ENCODE measurements at regions not wholly inside any gene's neighbourhood (a gene's known extent, or its start where the extent isn't known, plus 50 kb on each side); places are given as distances from the start of the nearest gene placed in this dataset.

DNA sequence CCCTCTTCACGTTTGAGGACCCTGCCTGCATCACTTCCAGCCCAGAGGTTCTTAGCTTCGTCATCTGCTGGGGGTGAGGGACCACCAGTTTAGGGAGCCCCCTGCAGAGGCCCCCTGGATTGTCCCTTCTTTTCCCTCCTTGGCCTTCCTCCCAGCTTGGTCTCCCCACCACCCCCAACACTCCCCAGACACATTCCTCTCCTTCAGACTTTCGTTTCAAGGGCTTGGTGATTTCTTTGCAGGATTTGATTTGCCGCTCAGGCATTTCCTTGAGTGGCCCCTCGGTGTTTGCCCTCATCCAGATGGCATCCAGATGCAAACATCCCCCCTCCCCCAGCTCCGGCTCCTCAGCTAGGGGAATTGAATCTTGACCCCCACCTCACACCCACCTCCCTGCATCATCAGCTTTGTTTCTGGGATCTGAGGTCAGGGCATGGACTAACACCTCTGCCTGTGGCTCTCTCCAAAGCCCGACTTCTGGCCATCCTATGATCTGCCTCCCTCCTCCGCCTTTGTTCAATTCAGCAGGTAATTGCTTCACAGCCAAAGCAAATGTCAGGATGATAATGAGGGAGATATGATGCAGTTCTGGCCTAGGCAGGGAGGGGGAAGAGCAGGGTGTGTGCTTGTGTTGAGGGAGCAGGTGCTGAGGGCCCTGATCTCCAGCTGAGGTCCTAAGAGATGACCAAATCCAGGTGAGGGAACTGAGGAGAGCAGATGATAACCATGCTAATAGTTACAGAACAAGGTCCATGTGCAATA, 141.5 kb downstream of the VEGFA start (continued):
- 0 out of 2 replicates have a peak, but pooled peaks have one; percentile 41 for TF ChIP-seq ZNF292 (CRISPR knock-in tag; IDR thresholded peaks at IDR 0.05; ENCODE audit: borderline replicate concordance, low read depth)
- no peak for TF ChIP-seq TCF12 (IDR thresholded peaks at IDR 0.05)
- no peak for TF ChIP-seq TCF12 (CRISPR knock-in tag; IDR thresholded peaks at IDR 0.05)
- 0 out of 2 replicates have a peak, but pooled peaks have one; percentile 23 for TF ChIP-seq ZIK1 (CRISPR knock-in tag; IDR thresholded peaks at IDR 0.05; ENCODE audit: borderline replicate concordance, low read depth)
- TF ChIP-seq, protein P1, sequence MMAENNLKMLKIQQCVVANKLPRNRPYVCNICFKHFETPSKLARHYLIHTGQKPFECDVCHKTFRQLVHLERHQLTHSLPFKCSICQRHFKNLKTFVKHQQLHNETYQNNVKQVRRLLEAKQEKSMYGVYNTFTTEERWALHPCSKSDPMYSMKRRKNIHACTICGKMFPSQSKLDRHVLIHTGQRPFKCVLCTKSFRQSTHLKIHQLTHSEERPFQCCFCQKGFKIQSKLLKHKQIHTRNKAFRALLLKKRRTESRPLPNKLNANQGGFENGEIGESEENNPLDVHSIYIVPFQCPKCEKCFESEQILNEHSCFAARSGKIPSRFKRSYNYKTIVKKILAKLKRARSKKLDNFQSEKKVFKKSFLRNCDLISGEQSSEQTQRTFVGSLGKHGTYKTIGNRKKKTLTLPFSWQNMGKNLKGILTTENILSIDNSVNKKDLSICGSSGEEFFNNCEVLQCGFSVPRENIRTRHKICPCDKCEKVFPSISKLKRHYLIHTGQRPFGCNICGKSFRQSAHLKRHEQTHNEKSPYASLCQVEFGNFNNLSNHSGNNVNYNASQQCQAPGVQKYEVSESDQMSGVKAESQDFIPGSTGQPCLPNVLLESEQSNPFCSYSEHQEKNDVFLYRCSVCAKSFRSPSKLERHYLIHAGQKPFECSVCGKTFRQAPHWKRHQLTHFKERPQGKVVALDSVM (CRISPR knock-in tag; IDR thresholded peaks at IDR 0.05) = 0 out of 2 replicates have a peak, but pooled peaks have one; percentile 4
- no peak for TF ChIP-seq ZNF547 (CRISPR knock-in tag; IDR thresholded peaks at IDR 0.05)
- TF ChIP-seq SMC3 (IDR thresholded peaks at IDR 0.05; ENCODE audit: low read length) = peak; percentile 16; the same call in 1 of the 2 replicates
- no peak for TF ChIP-seq STAG1 (CRISPR knock-in tag; IDR thresholded peaks at IDR 0.05)
- peak; percentile 76 for TF ChIP-seq CEBPG (CRISPR knock-in tag; IDR thresholded peaks at IDR 0.05)
- TF ChIP-seq, protein P2, sequence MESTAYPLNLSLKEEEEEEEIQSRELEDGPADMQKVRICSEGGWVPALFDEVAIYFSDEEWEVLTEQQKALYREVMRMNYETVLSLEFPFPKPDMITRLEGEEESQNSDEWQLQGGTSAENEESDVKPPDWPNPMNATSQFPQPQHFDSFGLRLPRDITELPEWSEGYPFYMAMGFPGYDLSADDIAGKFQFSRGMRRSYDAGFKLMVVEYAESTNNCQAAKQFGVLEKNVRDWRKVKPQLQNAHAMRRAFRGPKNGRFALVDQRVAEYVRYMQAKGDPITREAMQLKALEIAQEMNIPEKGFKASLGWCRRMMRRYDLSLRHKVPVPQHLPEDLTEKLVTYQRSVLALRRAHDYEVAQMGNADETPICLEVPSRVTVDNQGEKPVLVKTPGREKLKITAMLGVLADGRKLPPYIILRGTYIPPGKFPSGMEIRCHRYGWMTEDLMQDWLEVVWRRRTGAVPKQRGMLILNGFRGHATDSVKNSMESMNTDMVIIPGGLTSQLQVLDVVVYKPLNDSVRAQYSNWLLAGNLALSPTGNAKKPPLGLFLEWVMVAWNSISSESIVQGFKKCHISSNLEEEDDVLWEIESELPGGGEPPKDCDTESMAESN (CRISPR knock-in tag; conservative IDR thresholded peaks at IDR 0.05) = no peak
- TF ChIP-seq ZNF607 (CRISPR knock-in tag; IDR thresholded peaks at IDR 0.05; ENCODE audit: borderline replicate concordance) = no peak
- TF ChIP-seq, protein P3, sequence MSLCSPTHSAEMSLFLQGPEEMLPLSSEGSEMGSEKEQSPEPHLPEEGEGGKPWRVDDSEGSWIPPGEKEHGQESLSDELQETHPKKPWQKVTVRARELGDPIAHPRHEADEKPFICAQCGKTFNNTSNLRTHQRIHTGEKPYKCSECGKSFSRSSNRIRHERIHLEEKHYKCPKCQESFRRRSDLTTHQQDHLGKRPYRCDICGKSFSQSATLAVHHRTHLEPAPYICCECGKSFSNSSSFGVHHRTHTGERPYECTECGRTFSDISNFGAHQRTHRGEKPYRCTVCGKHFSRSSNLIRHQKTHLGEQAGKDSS (CRISPR knock-in tag; IDR thresholded peaks at IDR 0.05; ENCODE audit: borderline replicate concordance, low read depth) = 0 out of 2 replicates have a peak, but pooled peaks have one; percentile 34
- peak; percentile 49; the same call in 1 of the 2 replicates for TF ChIP-seq ZNF614 (CRISPR knock-in tag; IDR thresholded peaks at IDR 0.05; ENCODE audit: borderline replicate concordance)
- TF ChIP-seq, protein P4, sequence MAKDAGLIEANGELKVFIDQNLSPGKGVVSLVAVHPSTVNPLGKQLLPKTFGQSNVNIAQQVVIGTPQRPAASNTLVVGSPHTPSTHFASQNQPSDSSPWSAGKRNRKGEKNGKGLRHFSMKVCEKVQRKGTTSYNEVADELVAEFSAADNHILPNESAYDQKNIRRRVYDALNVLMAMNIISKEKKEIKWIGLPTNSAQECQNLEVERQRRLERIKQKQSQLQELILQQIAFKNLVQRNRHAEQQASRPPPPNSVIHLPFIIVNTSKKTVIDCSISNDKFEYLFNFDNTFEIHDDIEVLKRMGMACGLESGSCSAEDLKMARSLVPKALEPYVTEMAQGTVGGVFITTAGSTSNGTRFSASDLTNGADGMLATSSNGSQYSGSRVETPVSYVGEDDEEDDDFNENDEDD (CRISPR knock-in tag; IDR thresholded peaks at IDR 0.05; ENCODE audit: borderline replicate concordance) = 0 out of 2 replicates have a peak, but pooled peaks have one; percentile 42
- TF ChIP-seq, protein P5, sequence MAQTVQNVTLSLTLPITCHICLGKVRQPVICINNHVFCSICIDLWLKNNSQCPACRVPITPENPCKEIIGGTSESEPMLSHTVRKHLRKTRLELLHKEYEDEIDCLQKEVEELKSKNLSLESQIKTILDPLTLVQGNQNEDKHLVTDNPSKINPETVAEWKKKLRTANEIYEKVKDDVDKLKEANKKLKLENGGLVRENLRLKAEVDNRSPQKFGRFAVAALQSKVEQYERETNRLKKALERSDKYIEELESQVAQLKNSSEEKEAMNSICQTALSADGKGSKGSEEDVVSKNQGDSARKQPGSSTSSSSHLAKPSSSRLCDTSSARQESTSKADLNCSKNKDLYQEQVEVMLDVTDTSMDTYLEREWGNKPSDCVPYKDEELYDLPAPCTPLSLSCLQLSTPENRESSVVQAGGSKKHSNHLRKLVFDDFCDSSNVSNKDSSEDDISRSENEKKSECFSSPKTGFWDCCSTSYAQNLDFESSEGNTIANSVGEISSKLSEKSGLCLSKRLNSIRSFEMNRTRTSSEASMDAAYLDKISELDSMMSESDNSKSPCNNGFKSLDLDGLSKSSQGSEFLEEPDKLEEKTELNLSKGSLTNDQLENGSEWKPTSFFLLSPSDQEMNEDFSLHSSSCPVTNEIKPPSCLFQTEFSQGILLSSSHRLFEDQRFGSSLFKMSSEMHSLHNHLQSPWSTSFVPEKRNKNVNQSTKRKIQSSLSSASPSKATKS (CRISPR knock-in tag; IDR thresholded peaks at IDR 0.05) = 0 out of 2 replicates have a peak, but pooled peaks have one; percentile 17
- no peak for TF ChIP-seq NONO (IDR thresholded peaks at IDR 0.05)
- TF ChIP-seq NONO (CRISPR knock-in tag; conservative IDR thresholded peaks at IDR 0.05) = peak; percentile 70; the same call in 1 of the 2 replicates
- no peak for TF ChIP-seq ZNF879 (CRISPR knock-in tag; IDR thresholded peaks at IDR 0.05)
- TF ChIP-seq, protein P6, sequence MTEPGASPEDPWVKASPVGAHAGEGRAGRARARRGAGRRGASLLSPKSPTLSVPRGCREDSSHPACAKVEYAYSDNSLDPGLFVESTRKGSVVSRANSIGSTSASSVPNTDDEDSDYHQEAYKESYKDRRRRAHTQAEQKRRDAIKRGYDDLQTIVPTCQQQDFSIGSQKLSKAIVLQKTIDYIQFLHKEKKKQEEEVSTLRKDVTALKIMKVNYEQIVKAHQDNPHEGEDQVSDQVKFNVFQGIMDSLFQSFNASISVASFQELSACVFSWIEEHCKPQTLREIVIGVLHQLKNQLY (CRISPR knock-in tag; IDR thresholded peaks at IDR 0.05) = no peak
- 0 out of 2 replicates have a peak, but pooled peaks have one; percentile 5 for TF ChIP-seq GTF3A (CRISPR knock-in tag; conservative IDR thresholded peaks at IDR 0.05)
- 0 out of 2 replicates have a peak, but pooled peaks have one; percentile 53 for TF ChIP-seq ZNF572 (CRISPR knock-in tag; IDR thresholded peaks at IDR 0.05)
